ENCODE measurements at regions not wholly inside any gene's neighbourhood (a gene's known extent, or its start where the extent isn't known, plus 50 kb on each side); places are given as distances from the start of the nearest gene placed in this dataset.

DNA sequence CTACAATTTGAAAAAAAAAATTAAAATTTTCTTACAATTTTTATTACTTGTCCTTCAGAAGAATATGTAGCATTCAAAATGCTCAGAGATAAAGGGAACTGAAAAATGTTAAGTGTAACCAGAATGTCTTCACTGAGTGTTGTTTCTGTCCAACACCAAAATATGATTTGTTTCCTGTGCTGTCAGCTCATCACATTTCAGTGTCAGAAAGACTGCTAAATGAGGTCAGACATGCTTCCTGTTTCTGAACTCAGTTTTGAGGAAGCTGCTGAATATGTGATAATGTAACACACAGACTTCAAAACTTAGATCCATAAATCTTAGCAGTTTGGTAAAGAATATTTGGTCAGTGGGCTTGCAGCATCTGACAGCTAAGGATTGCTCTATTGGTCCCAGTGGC is 1849.7 kb downstream of the PCDH7 start:
- DNase-seq (ENCODE audit: low read depth): no peak

- DNase-seq (ENCODE audit: low read depth): no peak
Observed at GRCh38 chr4:32572366-32572765, 1852.2 kb downstream of the PCDH7 start.

DNA sequence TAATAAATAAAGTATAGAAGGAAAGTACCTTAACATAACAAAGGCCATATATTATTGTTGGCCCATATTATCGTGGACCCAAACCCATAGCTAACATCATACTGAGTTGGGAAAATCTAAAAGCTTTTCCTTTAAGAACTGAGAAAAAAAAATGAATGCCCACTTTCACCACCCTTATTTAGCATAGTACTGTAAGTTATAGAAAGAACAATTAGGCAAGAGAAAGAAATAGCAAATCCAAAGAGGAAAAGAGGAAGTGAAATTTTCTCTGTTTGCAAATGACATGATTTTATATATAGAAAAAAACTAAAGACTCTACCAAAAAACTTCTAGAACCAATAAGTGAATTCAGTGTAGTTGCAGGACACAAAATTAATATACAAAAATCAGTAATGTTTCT is 1854.6 kb downstream of the PCDH7 start:
- DNase-seq (ENCODE audit: low read depth): no peak

- DNase-seq (ENCODE audit: low read depth): no peak
Observed at GRCh38 chr4:32589097-32589496, 1868.9 kb downstream of the PCDH7 start.

DNA sequence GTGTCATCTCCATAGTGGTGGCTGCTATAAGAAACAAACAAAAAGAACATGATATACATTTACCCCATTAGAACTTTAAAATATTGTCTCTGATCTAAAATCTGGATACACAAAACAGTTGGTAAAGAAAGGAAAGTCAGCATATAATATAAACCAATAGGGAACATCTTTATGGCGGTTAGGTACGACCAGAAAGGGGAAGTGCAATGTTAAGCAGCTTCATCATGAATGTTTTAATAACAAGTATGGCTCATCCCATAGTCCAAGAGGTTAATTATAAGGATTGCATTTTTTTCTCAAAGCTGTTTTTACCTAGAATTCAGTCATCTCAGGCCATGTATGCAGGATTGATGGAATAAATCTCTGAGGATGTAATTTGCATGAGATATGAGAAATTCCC is 1869.7 kb downstream of the PCDH7 start:
- no peak for DNase-seq (ENCODE audit: low read depth)

- no peak for DNase-seq (ENCODE audit: low read depth)
Observed at GRCh38 chr4:32597354-32597753, 1877.2 kb downstream of the PCDH7 start.

- DNase-seq (ENCODE audit: low read depth): no peak
Observed at GRCh38 chr4:32601848-32602247, 1881.7 kb downstream of the PCDH7 start.

GRCh38 chr4:32607978-32608377 is 1887.8 kb downstream of the PCDH7 start:
- no peak for DNase-seq (ENCODE audit: low read depth)

- DNase-seq (ENCODE audit: low read depth): peak; percentile 5
Observed at GRCh38 chr4:32624943-32625603, 1904.9 kb downstream of the PCDH7 start.

- DNase-seq (ENCODE audit: low read depth): no peak
Observed at GRCh38 chr4:32625687-32626337, 1905.6 kb downstream of the PCDH7 start.

- DNase-seq (ENCODE audit: low read depth): no peak
Observed at GRCh38 chr4:32631831-32632230, 1911.7 kb downstream of the PCDH7 start.

- DNase-seq (ENCODE audit: low read depth): no peak
Observed at GRCh38 chr4:32633421-32633820, 1913.3 kb downstream of the PCDH7 start.

- no peak for DNase-seq (ENCODE audit: low read depth)
Observed at GRCh38 chr4:32645653-32646052, 1925.5 kb downstream of the PCDH7 start.

DNA sequence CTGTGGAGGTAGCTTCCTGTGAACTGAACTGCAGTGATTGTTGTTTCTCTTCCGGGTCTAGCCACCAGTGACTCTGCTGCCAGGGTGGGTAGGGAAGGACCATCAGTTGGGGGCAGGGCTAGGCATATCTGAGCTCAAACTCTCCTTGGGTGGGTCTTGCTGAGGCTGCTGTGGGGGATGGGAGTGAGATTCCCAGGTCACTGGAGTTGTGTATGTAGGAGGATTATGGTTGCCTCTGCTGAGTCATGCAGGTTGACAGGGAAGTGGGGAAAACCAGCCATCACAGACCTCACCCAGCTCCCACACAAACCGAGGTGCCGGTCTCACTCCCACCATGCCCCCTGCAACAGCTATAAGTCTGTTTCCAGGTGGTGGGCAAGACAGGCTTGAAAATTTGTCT is 1937.8 kb downstream of the PCDH7 start:
- DNase-seq (ENCODE audit: low read depth): no peak

DNA sequence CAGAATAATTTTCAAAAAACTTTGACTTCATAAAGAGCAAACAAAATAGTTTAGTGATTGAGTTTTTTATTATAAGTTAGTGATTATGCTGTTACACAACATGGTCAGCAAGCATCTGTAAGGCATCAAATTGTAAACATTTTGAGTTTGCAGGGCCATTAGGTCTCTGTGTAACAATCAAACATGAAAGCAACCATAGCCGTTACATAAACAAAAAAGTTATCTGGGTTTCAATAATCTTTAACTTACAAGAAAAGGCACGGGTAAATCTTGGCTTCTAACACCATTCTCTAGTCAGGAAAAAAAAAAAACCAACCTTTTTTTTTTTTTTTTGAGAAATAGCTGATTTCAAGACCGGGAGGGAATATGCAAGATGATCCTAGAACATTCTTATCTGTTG is 1941.1 kb downstream of the PCDH7 start:
- DNase-seq (ENCODE audit: low read depth): no peak

- peak; percentile 1 for DNase-seq (ENCODE audit: low read depth)
Observed at GRCh38 chr4:32662803-32663202, 1942.6 kb downstream of the PCDH7 start.

GRCh38 chr4:32672359-32672758 is 1952.2 kb downstream of the PCDH7 start:
- DNase-seq (ENCODE audit: low read depth): no peak

GRCh38 chr4:32680946-32681345 is 1960.8 kb downstream of the PCDH7 start:
- DNase-seq (ENCODE audit: low read depth): no peak

DNA sequence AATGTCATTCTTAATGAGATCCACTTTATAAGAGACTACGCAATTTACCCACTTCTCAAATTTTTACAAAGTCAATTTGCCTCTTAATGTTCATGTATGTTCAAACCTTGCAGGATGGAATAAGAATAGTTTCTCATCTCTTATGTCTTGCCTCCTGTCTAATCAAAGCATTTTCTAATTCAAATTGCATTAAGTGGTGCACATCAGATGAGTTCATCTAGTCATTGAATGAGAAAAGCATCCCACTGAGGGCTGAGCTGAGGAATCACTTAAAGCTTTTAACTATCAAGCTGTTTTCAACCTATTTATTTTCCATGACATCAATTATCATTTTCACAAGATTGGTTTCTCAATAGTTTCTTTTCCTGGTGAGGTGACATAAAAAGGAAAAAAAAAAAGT is 1964.0 kb downstream of the PCDH7 start:
- no peak for DNase-seq (ENCODE audit: low read depth)

- no peak for DNase-seq (ENCODE audit: low read depth)
Observed at GRCh38 chr4:32686123-32686522, 1966.0 kb downstream of the PCDH7 start.

DNA sequence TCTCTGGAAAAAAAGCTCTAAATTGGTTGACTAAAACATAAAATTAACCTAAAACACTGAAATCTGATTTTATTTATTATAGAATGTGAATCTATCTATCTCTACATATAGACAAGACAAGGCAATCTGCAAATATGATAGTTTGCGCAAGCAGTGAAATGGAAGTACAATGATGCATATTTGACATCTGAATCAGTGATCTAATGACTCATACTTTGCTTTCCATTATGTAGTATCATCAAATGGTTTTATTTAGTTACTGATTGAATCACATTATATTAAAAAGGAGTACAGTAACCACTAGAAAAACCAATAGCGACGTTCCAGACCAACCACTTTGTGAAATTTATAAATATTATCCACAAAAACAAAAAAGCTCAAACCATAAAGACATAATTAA is 1969.3 kb downstream of the PCDH7 start:
- DNase-seq (ENCODE audit: low read depth): peak; percentile 56

DNA sequence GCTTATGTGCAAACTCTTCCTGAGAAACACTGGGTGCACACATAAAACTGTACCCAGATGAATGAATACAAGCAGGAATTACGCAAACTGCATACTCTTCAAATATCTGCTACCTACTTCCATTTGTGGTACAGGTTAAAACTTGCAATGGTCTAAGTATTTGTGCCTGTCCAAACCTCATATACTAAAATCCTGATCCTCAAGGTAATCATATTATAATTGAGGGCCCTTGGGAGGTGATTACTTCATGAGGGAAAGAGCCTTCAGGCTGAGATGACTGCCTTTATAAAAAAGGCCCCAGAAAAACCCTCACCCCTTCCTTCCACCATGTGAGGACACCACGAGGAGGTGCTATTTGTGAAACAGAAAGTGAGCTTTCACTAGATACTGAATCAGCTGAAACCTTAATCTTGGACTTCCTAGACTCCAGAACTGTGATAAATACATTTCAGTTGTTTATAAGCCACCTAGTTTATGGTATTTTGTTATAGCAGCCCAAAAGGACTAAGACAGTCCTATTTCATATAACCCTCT is 1977.2 kb downstream of the PCDH7 start:
- DNase-seq (ENCODE audit: low read depth): no peak

DNA sequence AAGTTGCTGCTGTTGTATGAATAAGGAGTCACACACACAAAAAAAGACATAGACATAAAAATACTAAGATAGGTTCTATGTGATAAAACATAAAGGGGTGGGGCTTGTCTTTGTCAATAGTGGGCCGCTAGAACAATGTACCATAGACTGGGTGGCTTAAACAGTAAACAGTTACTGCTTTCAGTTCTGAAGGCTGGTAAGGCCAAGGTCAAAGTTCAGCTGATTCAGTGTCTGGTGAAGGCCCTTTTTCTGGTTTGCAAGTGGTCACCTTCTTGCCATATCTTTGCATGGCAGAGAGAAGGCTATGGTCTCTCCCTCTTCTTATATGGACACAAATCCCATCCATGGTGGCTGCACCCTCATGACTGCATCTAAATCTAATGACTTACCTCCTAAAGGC is 1980.7 kb downstream of the PCDH7 start:
- DNase-seq (ENCODE audit: low read depth): no peak

DNA sequence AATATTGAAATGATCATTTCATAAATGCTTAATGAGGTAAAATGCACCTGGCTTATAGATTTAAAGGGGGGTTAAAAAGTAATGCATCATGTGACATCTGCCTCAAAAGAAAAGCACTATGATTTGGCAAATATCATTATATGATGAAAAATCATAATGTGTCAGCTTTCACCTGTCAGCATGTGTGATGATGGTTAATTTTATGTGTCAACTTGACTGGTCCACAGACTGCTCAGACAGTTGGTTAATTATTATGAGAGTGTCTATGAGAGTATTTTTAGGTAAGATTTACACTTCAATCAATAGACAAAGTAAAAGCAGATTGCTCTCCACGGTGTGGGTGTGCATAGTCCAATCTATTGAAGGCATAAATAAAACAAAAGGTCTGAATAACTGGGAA is 1986.7 kb downstream of the PCDH7 start:
- DNase-seq (ENCODE audit: low read depth): no peak
